A549 (cell line): ENCODE measurements at regions not wholly inside any gene's neighbourhood (a gene's known extent, or its start where the extent isn't known, plus 50 kb on each side); places are given as distances from the start of the nearest gene placed in this dataset.

Experiments
- POLR2A ChIP-seq: IDR thresholded peaks from 2 replicates; pipeline ENCODE4 v1.6.1; 2012; ENCODE audit warnings: mild to moderate bottlenecking, low read length
- TF ChIP-seq, protein P1 (sequence below): fragments of >200 bp; sonication (Bioruptor Twin); formaldehyde crosslinking; IDR thresholded peaks from 3 replicates; pipeline ENCODE4 v1.5.1; 2016
- TF ChIP-seq, protein P2 (sequence below): fragments of 200-600 bp; sonication (generic); IDR thresholded peaks from 2 replicates; pipeline ENCODE4 v1.6.1; 2016; ENCODE audit warnings: antibody characterized with exemption, mild to moderate bottlenecking, moderate library complexity
- TF ChIP-seq, protein P3 (sequence below): IDR thresholded peaks from 2 replicates; pipeline ENCODE4 v1.6.1; 2012

DNA sequence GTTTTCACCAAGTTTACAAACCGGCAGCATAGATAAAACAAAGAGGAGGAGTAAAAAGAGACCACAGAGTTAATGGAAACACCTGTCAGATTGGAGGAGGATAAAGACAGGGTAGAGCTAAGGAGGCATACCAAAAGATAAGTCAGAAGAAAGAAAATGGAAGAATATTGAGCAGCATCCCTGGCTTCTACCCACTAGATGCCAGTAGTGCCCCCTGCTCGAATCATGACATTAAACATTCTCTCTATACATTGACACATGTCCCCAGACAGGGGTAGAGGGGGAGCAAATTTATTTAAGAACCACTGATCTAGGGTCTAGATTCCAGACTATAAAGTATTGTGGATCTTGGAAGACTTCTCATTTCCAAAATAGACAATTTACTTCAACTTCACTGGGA lies 159.8 kb upstream of the ETAA1 start:
- no peak for TF ChIP-seq POLR2A
- TF ChIP-seq, protein P1, sequence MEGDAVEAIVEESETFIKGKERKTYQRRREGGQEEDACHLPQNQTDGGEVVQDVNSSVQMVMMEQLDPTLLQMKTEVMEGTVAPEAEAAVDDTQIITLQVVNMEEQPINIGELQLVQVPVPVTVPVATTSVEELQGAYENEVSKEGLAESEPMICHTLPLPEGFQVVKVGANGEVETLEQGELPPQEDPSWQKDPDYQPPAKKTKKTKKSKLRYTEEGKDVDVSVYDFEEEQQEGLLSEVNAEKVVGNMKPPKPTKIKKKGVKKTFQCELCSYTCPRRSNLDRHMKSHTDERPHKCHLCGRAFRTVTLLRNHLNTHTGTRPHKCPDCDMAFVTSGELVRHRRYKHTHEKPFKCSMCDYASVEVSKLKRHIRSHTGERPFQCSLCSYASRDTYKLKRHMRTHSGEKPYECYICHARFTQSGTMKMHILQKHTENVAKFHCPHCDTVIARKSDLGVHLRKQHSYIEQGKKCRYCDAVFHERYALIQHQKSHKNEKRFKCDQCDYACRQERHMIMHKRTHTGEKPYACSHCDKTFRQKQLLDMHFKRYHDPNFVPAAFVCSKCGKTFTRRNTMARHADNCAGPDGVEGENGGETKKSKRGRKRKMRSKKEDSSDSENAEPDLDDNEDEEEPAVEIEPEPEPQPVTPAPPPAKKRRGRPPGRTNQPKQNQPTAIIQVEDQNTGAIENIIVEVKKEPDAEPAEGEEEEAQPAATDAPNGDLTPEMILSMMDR: no peak
- TF ChIP-seq, protein P2, sequence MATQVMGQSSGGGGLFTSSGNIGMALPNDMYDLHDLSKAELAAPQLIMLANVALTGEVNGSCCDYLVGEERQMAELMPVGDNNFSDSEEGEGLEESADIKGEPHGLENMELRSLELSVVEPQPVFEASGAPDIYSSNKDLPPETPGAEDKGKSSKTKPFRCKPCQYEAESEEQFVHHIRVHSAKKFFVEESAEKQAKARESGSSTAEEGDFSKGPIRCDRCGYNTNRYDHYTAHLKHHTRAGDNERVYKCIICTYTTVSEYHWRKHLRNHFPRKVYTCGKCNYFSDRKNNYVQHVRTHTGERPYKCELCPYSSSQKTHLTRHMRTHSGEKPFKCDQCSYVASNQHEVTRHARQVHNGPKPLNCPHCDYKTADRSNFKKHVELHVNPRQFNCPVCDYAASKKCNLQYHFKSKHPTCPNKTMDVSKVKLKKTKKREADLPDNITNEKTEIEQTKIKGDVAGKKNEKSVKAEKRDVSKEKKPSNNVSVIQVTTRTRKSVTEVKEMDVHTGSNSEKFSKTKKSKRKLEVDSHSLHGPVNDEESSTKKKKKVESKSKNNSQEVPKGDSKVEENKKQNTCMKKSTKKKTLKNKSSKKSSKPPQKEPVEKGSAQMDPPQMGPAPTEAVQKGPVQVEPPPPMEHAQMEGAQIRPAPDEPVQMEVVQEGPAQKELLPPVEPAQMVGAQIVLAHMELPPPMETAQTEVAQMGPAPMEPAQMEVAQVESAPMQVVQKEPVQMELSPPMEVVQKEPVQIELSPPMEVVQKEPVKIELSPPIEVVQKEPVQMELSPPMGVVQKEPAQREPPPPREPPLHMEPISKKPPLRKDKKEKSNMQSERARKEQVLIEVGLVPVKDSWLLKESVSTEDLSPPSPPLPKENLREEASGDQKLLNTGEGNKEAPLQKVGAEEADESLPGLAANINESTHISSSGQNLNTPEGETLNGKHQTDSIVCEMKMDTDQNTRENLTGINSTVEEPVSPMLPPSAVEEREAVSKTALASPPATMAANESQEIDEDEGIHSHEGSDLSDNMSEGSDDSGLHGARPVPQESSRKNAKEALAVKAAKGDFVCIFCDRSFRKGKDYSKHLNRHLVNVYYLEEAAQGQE: no peak
- TF ChIP-seq, protein P3, sequence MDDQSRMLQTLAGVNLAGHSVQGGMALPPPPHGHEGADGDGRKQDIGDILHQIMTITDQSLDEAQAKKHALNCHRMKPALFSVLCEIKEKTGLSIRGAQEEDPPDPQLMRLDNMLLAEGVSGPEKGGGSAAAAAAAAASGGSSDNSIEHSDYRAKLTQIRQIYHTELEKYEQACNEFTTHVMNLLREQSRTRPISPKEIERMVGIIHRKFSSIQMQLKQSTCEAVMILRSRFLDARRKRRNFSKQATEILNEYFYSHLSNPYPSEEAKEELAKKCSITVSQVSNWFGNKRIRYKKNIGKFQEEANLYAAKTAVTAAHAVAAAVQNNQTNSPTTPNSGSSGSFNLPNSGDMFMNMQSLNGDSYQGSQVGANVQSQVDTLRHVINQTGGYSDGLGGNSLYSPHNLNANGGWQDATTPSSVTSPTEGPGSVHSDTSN: no peak
